Glomerular visceral epithelial cell (primary cell): ENCODE measurements at regions not wholly inside any gene's neighbourhood (a gene's known extent, or its start where the extent isn't known, plus 50 kb on each side); places are given as distances from the start of the nearest gene placed in this dataset.

Source experiments
- DNase-seq: peaks from one replicate; pipeline ENCODE4 v3.0.0-alpha.2; 2016; ENCODE audit errors: extremely low spot score

GRCh38 chr3:117519776-117520175, 810.2 kb downstream of the TUSC7 start:
- DNase-seq: no peak

GRCh38 chr3:117520582-117520981, 811.0 kb downstream of the TUSC7 start:
- no peak for DNase-seq

- DNase-seq: no peak
These were observed 813.8 kb downstream of the TUSC7 start for GRCh38 chr3:117523418-117523817.

- DNase-seq: peak; percentile 70
These were observed 815.3 kb downstream of the TUSC7 start for GRCh38 chr3:117524890-117525289.

- no peak for DNase-seq
These were observed 817.0 kb downstream of the TUSC7 start for GRCh38 chr3:117526470-117527079.

GRCh38 chr3:117527346-117527745, 817.8 kb downstream of the TUSC7 start:
- DNase-seq: no peak

- DNase-seq: no peak
These were observed 819.1 kb downstream of the TUSC7 start for GRCh38 chr3:117528688-117529087.

- DNase-seq: no peak
These were observed 821.6 kb downstream of the TUSC7 start for GRCh38 chr3:117531078-117531767.

GRCh38 chr3:117532268-117532667, 822.7 kb downstream of the TUSC7 start:
- no peak for DNase-seq

GRCh38 chr3:117534138-117534537, 824.6 kb downstream of the TUSC7 start:
- no peak for DNase-seq

GRCh38 chr3:117536006-117536405, 826.4 kb downstream of the TUSC7 start:
- DNase-seq: no peak

- no peak for DNase-seq
These were observed 828.4 kb downstream of the TUSC7 start for GRCh38 chr3:117537949-117538348.

GRCh38 chr3:117539729-117540128, 830.1 kb downstream of the TUSC7 start:
- no peak for DNase-seq

- DNase-seq: no peak
These were observed 831.0 kb downstream of the TUSC7 start for GRCh38 chr3:117540597-117540996.

GRCh38 chr3:117541721-117542120, 832.1 kb downstream of the TUSC7 start:
- no peak for DNase-seq

GRCh38 chr3:117543521-117543920, 833.9 kb downstream of the TUSC7 start:
- no peak for DNase-seq

- no peak for DNase-seq
These were observed 835.9 kb downstream of the TUSC7 start for GRCh38 chr3:117545484-117545883.

- peak; percentile 86 for DNase-seq
These were observed 838.5 kb downstream of the TUSC7 start for GRCh38 chr3:117547956-117548550.

- peak; percentile 29 for DNase-seq
These were observed 839.0 kb downstream of the TUSC7 start for GRCh38 chr3:117548600-117548999.

- DNase-seq: no peak
These were observed 840.1 kb downstream of the TUSC7 start for GRCh38 chr3:117549716-117550115.

- no peak for DNase-seq
These were observed 841.2 kb downstream of the TUSC7 start for GRCh38 chr3:117550766-117551165.

- no peak for DNase-seq
These were observed 843.9 kb downstream of the TUSC7 start for GRCh38 chr3:117553461-117553860.
